OCI-LY7 (cell line): ENCODE measurements at regions not wholly inside any gene's neighbourhood (a gene's known extent, or its start where the extent isn't known, plus 50 kb on each side); places are given as distances from the start of the nearest gene placed in this dataset.

ENCODE experiments used
- BruUV-seq: library from RNA; stranded (reverse); fragments of 400-500 nt; replicated peaks from 2 replicates; lab custom pipeline; 2021; lab: Mats Ljungman, UMichigan
- CTCF ChIA-PET: fragments of 300-600 bp; sonication (Branson Sonifier 250); formaldehyde crosslinking; loops from one replicate; lab custom pipeline; 2022; ENCODE audit warnings: antibody characterized with exemption; ENCODE audit not compliant: unreplicated experiment; lab: Charles Lee
- POLR2A ChIA-PET: fragments of 300-600 bp; sonication (Branson Sonifier 250); formaldehyde crosslinking; loops from one replicate; lab custom pipeline; 2022; ENCODE audit warnings: antibody characterized with exemption; lab: Charles Lee
- DNase-seq: peaks from one replicate; pipeline ENCODE4 v3.0.0-alpha.2; 2015; ENCODE audit warnings: low spot score
- H2AFZ ChIP-seq: fragments of 200-600 bp; sonication (generic), shearing (Covaris generic); 2 replicates; pipeline ENCODE4 v1.6.1; 2014; ENCODE audit warnings: mild to moderate bottlenecking, antibody characterized with exemption, low read length, moderate library complexity
- H3K27ac ChIP-seq: fragments of 200-600 bp; sonication (generic); 2 replicates; pipeline ENCODE4 v1.5.1; 2014; ENCODE audit warnings: mixed run types, low read depth, mild to moderate bottlenecking, moderate library complexity, low read length, inconsistent platforms; ENCODE audit not compliant: poor library complexity, severe bottlenecking
- H3K36me3 ChIP-seq: fragments of 200-600 bp; sonication (generic); 2 replicates; pipeline ENCODE4 v1.6.1; 2014; ENCODE audit warnings: mild to moderate bottlenecking, antibody characterized with exemption, low read length, moderate library complexity, mixed read lengths; ENCODE audit not compliant: insufficient read depth
- H3K4me1 ChIP-seq: fragments of 200-600 bp; sonication (generic); 2 replicates; pipeline ENCODE4 v1.5.1; 2014; ENCODE audit warnings: mild to moderate bottlenecking, low read length; ENCODE audit not compliant: insufficient read depth, poor library complexity, severe bottlenecking
- H3K4me2 ChIP-seq: fragments of 200-600 bp; sonication (generic); 2 replicates; pipeline ENCODE4 v1.6.1; 2014; ENCODE audit warnings: mild to moderate bottlenecking, low read length
- H3K4me3 ChIP-seq: fragments of 200-600 bp; sonication (generic); 2 replicates; pipeline ENCODE4 v1.5.1; 2014; ENCODE audit warnings: mild to moderate bottlenecking, low read depth, low read length; ENCODE audit not compliant: poor library complexity, severe bottlenecking
- H3K79me2 ChIP-seq: fragments of 200-600 bp; sonication (generic); 2 replicates; pipeline ENCODE4 v1.6.1; 2016; ENCODE audit warnings: low read depth, mild to moderate bottlenecking, low read length, moderate library complexity, mixed read lengths; ENCODE audit not compliant: insufficient read depth
- H3K9me2 ChIP-seq: fragments of 200-600 bp; sonication (generic); 2 replicates; pipeline ENCODE4 v1.6.1; 2016; ENCODE audit warnings: mild to moderate bottlenecking, low read length, mixed read lengths; ENCODE audit not compliant: insufficient read depth
- H3K9me3 ChIP-seq: fragments of 200-600 bp; sonication (generic); 2 replicates; pipeline ENCODE4 v1.6.1; 2014; ENCODE audit warnings: mild to moderate bottlenecking, mixed run types, low read length, mixed read lengths
- H4K20me1 ChIP-seq: fragments of 200-600 bp; sonication (generic); 2 replicates; pipeline ENCODE4 v1.6.1; 2014; ENCODE audit warnings: mild to moderate bottlenecking, antibody characterized with exemption, low read length, moderate library complexity, mixed read lengths; ENCODE audit not compliant: insufficient read depth
- CTCF ChIP-seq: fragments of 200-600 bp; sonication (generic); conservative IDR thresholded peaks from 2 replicates; pipeline ENCODE4 v1.5.1; 2014; ENCODE audit warnings: mild to moderate bottlenecking, antibody characterized with exemption, low read length, moderate library complexity, mixed read lengths
- EZH2phosphoT487 ChIP-seq: fragments of 200-600 bp; sonication (generic); IDR thresholded peaks from 2 replicates; pipeline ENCODE4 v1.6.1; 2018; ENCODE audit warnings: low read depth, borderline replicate concordance, mild to moderate bottlenecking, mixed run types, antibody characterized with exemption, low read length, moderate library complexity, mixed read lengths
- intact Hi-C: fragments of 100-400 bp; cut with micrococcal nuclease; formaldehyde crosslinking; loops from one replicate; pipeline ENCODE4 v1.10.0; 2022; ENCODE audit not compliant: unreplicated experiment

GRCh38 chr10:28097633-28098032 is 98.8 kb upstream of the ODAD2 start:
- BruUV-seq = no TSS peak
- no peak overlapping the region for H3K27ac ChIP-seq
- DNase-seq = no peak
- no peaks in the 10 kb centered on the region for H3K79me2 ChIP-seq
- TF ChIP-seq CTCF (no peak), EZH2phosphoT487 (no peak)
- no peaks in the 10 kb centered on the region for H3K9me2 ChIP-seq
- H3K36me3 ChIP-seq = no peaks in the 10 kb centered on the region
- H2AFZ ChIP-seq = no peak overlapping the region
- ChIA-PET CTCF (no interaction called here), POLR2A (interaction anchor here (0.6 kb wide), 1 partner anchor 1712 kb away, joined by 3 read pairs; no protein-coding TSS in a partner anchor)
- intact Hi-C loops = no loop called here
- no peak overlapping the region for H3K4me3 ChIP-seq
- no peaks in the 10 kb centered on the region for H4K20me1 ChIP-seq
- H3K4me1 ChIP-seq = no peaks in the 10 kb centered on the region
- no peaks in the 10 kb centered on the region for H3K9me3 ChIP-seq
- H3K4me2 ChIP-seq = no peak overlapping the region

- H3K4me1 ChIP-seq = no peaks in the 10 kb centered on the region
- no peak overlapping the region for H2AFZ ChIP-seq
- no peaks in the 10 kb centered on the region for H3K9me3 ChIP-seq
- H3K79me2 ChIP-seq = no peaks in the 10 kb centered on the region
- ChIA-PET CTCF (no interaction called here), POLR2A (interaction anchor here (1.1 kb wide), 1 partner anchor 9 kb away, joined by 3 read pairs; no protein-coding TSS in a partner anchor)
- no peak overlapping the region for H3K27ac ChIP-seq
- TF ChIP-seq EZH2phosphoT487 = no peak
- no peak for TF ChIP-seq CTCF
- H3K4me3 ChIP-seq = no peak overlapping the region
- no peak overlapping the region for H3K4me2 ChIP-seq
- H3K9me2 ChIP-seq = no peaks in the 10 kb centered on the region
- DNase-seq = no peak
- H4K20me1 ChIP-seq = no peaks in the 10 kb centered on the region
- H3K36me3 ChIP-seq = no peaks in the 10 kb centered on the region
- TSS peak; percentile 41 for BruUV-seq
- intact Hi-C loops = no loop called here
Measured at GRCh38 chr10:28095791-28096378, 97.0 kb upstream of the ODAD2 start.

GRCh38 chr10:28094121-28094520 is 95.2 kb upstream of the ODAD2 start:
- POLR2A ChIA-PET = interaction anchor here (1.2 kb wide), 1 partner anchor 20 kb away, joined by 3 read pairs; no protein-coding TSS in a partner anchor

More at GRCh38 chr10:28094121-28094520, 95.2 kb upstream of the ODAD2 start:
- Histone ChIP-seq H3K27ac (no peak overlapping the region), H3K9me2 (no peaks in the 10 kb centered on the region), H3K79me2 (no peaks in the 10 kb centered on the region), H3K4me1 (no peaks in the 10 kb centered on the region), H3K4me2 (no peak overlapping the region), H3K4me3 (no peak overlapping the region), H3K36me3 (no peaks in the 10 kb centered on the region), H4K20me1 (no peaks in the 10 kb centered on the region), H3K9me3 (no peaks in the 10 kb centered on the region), H2AFZ (no peak overlapping the region)
- TF ChIP-seq CTCF (no peak), EZH2phosphoT487 (no peak)
- intact Hi-C loops = no loop called here
- no peak for DNase-seq
- no TSS peak for BruUV-seq
- CTCF ChIA-PET = no interaction called here
